GF-D8 (cell line): ENCODE measurements at regions not wholly inside any gene's neighbourhood (a gene's known extent, or its start where the extent isn't known, plus 50 kb on each side); places are given as distances from the start of the nearest gene placed in this dataset.

Experiments used
- DNase-seq: peaks from one replicate; lab custom pipeline; 2025; lab: John Stamatoyannopoulos, UW

DNA sequence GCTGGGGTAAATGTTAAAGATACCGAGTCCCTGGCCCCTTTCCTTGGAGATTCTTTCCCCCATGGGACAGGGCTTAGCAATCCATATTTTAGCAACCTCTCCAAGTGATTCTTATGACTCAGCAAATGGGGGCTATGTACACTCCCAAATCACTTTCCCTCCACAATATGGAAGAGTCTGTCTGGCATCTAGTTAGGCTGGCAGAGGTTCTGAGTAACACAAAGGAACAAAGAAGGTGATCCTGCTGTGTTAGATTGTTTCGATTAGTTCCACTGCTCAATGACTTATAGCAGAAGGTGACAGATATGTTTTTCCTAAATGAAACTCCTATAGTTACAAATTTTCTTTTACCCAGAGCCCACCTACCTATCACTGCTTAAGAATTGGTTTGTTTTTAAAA is 154.0 kb upstream of the SYT13 start:
- DNase-seq: no peak

DNA sequence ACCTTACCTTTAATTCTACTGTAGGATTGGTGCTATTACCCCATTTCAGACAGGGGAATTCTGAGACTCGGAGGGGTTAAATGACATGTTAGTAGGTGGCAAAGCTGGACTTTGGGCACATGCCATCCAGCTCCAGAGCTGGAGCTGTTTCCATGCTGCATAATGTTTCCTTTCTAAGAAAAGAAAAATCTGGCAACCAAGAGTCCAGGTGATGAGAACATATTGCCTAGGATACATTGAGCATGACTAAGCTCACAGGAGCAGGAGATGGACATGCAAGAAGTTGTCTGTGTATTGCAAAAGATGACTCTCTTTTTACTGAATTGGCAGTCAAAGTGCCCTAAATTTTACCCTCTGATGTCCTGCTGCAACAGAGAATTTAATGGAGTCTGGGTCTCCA is 150.8 kb upstream of the SYT13 start:
- no peak for DNase-seq

DNA sequence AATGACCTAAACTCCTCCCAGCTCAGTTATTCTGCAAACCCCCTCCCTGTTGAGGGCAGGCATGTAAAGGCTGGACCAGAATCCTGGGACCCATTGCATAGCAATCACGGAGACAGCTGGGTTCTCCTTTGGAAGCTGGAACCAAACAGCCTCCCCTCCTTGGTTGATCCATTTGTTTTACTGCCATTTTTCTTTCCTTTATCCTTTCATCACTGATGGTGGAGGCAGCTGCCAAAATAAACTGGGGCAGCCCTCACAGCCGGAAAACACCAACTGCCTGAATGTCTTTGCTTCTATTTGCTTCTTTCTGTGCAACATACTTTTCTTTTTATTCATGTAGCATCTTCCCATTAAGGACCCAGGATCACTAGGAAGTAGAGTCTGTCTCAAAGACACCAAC is 150.0 kb upstream of the SYT13 start:
- no peak for DNase-seq

DNA sequence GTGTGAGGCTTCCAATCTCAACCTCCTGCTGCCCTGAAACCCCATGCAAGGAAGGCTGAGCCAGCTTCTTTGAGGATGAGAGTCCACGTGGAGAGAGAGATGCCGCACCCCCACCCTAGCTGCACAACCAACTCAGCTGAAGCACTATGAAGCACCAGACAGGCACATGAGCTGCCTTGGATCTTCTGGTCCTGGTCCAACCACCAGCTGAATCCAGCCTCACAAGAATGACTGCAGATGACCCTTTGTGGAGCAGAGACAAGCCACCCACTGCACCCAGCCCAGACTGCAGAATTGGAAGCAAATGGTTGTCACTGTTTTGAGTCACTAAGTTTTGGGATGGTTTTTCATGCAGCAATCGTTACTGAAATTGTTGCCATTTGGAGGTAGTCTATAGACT is 149.6 kb upstream of the SYT13 start:
- no peak for DNase-seq

DNA sequence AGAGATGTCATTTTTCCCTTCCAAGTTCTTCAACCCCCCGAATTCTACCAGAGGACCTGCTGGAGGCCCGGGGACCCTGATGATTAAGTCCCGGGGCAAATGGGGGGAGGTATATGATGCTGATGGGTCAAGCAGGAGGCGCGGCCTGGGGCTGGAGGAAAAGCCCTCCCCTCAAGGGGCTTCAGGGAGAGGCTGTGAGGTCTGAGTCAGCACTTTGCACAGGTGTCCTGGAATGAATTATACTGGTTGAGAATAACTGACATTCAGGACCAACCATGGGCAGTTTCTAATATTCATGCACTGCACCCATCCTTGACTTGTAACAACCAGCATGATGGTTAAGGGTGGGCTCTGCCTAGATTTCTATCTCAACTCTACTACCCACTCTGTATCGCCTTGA is 146.8 kb upstream of the SYT13 start:
- DNase-seq: no peak

DNA sequence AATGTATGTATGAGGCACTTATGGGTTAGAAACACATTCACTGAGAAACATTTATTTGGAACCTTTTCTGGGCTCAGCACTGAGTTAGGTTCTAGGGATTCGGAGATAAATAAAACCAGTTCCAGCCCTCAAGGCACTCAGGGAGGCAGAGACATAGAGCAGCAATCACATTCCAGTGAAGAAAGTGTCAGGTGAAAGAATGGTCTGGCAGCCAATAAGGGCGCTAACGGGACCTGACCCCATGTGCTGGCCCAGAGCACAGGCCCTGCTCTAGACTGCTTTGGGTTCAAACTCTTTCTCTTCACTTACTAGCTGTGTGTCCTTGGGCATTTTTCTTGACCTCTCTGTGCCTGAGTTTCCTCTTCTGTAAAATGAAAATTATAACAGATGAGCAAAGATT is 146.0 kb upstream of the SYT13 start:
- DNase-seq: no peak

DNA sequence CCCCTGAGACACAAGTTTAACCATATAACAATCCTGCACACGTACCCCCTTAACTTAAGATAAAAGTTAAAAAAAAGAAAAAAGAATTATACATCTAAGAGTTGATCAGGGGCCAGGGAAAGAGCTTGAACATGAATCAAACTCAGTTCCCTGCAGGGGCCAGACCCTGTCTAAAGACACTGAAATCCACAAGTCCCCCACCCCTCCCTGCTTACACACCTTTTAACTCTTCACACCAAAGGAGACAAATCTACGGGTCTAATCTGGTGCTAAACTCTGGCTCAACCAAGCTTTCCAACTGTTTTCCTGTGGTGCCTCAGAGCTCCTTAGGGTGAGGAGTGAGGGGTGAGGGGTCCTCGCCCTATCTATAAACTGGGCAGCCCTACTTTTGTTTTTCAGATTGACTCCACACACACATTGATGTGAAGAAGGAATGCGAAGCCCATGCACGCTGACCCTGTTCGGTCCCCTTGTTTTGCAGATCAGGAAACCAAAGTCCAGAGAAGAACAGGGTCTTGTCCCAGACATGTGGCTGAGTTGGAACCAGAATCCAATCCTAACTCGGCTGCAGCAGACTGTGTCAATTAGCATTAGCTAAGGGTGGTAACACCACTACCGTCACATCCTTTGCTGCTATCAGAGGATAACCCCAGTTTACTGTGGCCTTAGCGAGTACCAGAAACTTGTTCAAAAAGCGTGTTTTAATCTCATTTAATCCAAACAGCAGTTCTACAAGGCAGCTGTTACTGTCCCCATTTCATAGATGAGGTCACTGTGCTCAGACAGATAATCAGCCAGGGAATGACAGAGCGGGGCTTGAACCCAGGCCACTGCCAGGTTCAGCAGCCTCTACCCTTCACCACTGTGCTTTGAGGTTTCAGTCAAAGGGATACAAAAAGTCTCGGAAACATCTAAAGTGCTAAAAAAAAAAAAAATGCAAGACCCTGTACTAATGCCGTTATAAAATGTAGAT is 145.2 kb upstream of the SYT13 start:
- DNase-seq: no peak

DNA sequence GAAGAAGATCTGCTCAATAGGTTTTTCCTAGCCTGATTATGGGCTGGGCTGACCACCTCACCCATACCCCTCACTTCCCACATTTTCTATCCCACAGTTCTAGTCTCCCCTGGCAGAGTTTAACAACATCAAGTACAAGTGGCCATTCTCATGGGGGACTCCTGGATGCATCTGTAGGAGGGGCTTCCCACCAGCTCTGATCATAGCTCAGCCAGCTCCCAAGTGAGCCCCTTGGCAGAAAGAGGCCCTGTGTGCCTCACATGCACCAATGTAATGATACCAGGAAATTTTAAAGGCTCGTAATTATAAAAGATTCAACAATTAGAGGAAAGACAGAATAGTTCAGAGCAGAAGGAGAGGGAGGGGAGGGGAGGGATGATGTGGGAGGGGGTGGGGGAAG is 144.2 kb upstream of the SYT13 start:
- no peak for DNase-seq

DNA sequence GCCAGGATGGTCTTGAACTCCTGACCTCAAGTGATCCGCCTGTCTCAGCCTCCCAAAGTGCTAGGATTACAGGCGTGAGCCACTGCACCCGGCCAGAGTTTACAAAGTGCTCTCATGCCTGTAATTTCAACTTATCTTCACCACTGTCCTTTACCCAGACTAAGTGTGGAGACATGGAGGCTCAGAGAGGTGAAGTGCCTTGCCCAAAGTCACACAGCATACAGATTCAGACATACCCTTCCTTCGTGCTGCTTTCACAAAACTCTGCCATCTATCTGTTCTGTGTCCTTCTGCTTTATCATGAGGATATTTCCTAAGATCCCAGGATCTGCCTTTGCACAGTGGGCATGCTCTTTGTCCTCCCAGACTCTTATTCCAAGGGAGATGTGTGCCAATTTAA is 143.6 kb upstream of the SYT13 start:
- DNase-seq: no peak

DNA sequence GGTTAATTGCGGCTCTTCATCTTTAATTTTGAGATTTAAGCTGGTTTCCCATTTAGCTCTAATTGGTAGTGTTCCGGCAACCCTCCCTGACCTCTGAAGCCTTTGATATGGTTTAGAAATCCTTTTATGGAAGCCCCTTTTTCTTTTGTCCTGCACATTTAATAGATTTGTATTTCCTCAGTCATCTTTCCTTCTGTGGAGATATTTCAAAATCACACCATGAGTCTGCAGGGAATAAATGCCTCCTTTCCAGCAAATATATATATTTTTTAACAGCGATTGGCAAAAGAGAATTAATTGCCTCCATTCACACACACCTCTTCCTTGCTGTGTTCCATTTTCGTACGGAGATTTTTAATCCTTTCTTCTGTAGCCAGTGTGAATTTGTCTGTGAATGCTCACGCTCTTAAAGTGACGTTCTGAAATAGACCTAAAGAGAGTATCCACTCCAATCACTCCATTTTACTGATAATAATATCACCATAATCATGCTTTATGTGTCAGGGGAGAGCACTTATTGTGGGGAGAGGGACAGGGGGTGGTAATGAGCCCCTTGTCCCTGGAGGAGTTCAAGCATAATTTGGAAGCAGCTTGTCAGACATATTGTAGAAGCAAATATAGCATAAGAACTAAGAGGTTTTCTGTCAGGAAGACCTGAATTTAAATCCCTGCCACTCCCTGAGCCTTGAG is 142.5 kb upstream of the SYT13 start:
- DNase-seq: no peak

DNA sequence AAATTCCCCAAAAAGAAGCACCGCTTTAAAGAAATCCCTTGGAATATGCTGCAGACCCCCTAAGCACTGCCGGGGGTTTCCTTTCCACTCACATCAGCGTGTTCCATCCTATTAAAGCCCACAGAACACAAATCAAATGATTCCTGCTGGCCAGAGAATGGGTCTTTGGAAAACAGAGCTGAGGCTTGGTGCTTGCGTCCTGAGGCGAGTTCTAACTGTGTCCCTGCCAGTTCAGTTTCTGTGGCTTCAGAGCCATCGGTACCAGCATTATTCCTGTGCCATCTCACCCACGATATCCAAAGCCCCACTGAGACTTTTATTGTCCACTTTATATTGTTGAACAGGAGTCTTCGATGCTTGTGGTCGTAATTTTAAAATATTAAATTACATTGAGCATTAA is 142.0 kb upstream of the SYT13 start:
- no peak for DNase-seq

DNA sequence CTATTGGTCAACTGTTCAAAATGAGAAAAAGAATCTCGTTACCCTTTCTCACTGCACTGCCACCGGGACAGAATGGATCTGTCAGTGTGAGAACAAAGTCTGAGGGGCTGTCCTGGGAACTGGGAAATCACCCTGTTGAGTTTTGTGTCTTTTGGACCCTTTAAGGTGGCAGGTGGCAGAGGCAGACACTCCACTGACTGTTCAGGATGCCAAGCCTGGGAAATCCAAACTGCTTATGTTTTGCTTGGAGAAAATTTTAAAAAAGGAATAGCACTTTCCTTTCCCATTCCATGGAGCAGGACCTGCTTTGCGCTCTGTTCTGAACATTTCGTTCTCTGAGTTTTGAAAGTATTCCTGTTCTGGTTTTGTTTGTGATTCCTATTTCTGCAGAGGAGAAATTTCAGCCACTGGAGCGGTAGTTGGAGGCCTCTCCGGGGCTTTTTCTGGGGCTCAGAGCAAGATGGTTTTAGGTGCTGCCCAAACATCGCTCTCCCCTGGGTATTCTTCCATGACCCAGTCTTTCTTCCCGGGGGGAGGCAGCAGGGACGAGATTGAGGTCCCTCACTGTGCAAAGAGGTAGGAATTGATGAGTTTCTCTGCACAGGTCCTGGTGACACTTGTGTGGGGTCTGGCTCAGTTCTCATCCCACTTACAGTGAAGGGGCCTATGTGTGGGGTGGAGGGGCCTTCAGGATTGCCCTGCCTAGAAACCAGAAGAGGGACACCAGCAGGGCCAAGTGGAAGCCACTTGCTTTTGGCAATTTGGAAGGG is 138.5 kb upstream of the SYT13 start:
- no peak for DNase-seq

DNA sequence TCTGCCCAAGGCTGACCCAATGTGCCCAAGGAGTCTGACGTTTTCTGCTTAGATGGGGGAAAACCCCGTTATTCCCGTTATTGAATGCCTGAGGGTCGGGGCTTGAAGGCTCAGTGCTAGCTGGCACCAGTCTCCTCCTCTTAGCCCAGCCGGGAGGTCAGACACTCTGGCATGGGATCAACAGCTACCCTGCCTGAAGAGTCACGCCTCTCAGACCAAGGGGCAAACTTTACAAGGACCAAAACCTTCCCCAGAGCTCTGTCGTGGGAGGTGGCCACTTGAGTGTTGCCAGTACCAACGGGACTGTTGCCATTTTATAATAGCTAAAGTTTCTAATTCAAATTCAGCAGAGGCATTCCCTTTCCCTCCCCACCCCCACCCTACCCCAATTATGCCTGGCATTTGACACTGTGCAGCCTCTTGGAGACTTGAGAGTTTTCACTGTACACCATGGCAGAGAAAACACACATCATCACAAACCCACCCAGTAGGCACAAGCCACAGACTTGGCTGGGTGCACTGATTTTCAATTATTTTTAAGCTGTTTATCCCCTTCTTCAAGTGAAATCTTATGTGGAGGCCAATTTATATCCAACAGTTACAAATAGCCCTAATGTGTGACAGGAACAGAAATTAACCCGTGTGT is 137.5 kb upstream of the SYT13 start:
- DNase-seq: no peak

DNA sequence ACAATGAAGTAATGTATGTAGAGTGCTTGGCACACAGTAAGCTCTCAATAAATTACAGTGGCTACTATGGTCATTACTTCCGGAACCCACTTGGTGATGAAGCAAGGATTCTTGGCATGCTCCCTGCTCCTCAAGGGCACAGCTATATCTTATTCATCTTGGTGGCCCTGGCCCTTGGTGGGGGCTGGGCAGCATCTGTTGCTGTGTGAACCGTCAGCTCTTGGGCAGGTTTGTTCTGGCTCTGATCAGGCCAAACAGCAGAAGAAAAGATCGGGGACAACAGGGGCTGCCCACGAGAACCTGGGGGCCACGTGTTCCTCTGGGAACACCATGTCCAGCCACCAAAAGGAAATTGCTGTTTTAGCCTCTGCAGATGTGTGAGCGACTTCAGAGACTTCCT is 136.9 kb upstream of the SYT13 start:
- no peak for DNase-seq

DNA sequence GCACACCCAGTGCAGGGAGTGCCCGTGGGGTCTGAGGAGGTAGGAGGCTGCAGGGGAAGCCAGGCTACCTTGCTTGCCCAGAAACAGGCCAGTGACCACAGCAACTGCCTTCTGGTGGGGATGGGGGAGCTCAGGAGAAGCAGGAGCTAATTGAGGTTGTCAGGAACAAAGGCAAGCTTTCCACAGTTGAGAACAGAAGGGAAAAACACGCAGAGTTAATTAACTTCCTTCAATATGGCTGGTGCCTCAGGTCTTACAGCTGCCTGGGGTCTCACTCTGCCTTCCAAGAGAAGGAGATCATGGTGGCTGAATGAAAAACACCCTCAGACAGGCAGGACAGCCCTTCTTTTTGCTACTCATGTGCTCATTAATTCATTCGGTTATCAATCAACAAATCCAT is 127.9 kb upstream of the SYT13 start:
- no peak for DNase-seq

DNA sequence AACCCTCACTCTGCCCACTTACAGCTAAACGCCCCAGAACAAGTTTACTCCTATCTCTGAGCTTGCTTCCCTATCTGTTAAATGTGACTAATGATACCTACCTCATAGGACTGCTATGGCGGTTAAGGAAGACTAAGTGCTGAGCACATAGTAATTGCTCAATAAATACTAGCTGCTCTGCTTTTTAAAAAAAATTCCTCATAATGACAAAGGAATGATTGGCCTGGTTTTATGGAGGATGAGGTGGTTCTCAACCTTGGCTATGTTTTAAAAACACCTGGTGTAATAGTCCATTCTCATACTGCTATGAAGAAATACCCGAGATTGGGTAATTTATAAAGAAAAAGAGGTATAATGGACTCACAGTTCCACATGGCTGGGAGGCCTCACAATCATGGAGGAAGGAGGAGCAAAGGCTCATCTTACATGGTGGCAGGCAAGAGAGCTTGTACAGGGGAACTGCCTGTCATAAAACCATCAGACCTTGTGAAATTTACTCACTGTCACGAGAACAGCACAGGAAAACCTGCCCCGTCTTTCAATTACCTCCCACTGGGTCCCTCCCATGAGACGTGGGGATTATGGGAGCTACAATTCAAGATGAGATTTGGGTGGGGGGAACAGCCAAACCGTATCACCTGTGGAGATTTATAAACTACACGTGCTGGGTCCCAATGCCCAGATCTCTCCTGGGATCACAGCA is 127.2 kb upstream of the SYT13 start:
- no peak for DNase-seq

DNA sequence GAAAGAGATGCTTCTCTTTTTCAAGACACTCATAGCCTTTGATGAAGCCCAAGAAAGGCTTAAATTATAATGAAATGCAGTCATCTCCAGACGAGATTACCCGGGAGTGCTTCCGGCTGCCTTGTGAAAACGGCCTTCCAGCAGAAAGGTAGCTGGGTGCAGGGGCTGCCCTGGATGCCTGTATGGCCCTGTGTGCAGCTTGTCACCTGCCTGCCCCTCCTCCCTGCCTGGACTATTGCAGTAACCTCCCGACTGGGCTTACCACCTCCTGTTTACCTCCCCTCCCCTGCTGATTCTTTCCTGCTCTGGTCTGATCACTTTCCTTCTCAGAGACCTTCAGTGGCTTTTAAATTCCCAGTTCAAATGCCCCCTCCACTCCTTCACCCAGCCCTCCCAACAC is 126.4 kb upstream of the SYT13 start:
- DNase-seq: no peak

DNA sequence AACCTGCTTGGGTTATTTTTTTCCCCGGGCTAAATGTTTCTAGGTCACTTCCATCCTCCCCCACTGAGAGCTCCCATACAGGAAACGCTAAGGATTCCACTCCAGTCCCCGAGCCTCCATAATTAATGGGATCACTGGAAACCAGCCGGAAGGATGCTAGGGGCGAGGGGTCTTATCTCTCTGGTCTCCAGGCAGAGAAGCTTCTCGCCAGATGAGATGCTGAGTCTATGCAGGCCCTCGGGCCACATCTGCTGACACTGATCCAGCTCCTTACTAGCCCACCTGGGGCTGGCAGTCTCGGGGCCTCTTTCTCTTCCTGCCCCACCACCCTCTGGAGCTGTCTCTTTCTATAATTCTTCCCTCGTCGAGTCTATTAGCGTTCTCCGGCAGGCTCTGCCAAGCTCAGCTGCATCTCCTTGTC is 125.9 kb upstream of the SYT13 start:
- no peak for DNase-seq

DNA sequence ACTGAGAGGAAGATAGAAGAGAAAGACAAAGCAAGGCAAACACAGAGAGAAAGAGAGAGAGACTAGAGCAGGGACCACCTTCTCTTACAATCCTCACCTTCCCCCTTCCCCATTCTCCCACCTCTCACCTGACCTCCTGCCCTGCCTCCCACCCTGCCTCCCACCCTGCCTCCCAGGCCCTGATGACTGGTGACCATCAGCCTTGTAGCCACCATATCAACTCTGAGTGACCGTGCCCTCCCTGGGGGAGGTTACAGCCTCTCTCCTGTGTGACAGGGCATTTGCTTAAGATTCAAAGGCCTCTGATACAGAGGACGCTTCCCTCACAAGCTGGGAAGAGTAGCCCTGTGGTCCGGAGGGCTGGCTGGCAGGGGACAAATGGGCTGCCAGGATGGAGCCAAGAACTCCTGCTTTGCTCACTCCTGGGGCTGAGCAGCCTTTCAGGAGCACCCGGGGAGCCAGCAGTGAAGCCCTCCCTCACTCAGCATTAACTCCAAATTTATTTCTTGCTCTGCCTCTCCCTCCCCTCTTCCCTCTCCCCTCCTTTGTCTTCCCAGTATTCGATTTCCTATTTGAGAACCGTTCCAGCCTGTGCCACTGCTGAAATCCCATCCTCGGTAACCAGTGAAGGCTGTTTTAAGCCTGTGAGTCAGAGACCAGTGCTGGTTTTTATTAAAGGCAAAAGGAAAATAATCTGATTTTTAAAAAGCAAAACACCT is 125.2 kb upstream of the SYT13 start:
- no peak for DNase-seq

DNA sequence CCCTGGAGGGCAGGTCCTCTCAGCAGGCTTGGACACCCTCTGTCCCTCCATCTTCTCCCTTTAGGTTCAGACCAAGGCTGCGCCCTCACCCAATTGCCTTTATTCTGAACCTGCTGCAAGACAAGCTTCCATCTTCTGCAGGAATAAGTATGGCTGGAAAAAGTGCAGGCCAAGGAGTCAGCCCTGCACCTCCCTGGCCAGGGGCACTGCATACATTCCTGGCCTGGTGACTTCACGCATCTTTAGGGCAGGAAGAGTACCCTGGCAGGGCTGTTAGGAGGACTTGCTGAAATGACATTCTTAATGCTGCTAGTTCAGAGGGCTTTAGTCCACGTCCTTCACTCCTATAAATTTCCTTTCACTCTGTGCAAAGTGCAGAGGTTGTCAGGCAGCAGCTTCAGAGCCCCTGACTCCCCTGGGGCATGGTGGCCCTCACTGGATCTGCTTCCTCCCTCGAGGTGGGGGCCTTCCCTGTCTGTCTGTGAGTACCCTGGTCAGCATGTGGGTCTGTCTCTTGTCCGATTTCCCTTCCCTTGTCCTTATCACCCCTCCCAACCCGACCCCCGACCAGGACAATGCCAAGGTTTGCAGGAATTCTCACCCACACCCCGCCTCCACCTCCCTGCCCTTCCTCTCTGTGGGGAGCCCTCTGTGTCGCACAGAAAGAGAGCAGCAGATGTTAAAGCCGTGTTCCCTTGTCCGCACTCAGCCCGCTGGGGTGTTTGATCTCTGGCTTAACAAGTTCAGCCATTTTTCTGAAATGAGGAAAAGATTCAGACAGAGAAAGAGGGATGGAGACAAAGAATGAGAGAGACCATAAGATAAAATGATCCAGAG is 124.5 kb upstream of the SYT13 start:
- no peak for DNase-seq
